ENCODE measurements at regions not wholly inside any gene's neighbourhood (a gene's known extent, or its start where the extent isn't known, plus 50 kb on each side); places are given as distances from the start of the nearest gene placed in this dataset.

DNA sequence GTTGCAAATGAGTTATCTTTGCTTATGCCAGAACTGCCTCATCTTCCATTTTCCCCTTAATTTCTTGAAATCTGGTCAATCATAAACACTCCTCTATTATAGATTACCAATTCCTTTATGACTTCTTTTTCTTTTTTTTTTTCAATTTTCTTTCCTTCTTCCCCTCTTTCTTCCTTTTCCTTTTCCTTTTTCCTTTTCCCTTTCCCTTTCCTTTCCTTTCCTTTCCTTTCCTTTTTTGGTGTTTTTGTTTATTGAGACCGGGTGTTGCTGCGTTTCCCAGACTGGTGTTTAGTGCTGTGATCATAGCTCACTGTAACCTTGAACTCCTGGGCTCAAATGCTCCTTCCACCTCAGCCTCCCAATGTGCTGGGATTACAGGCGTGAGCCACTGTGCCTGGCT lies 151.4 kb upstream of the FOXP2 start:
- TF ChIP-seq EZH2 (IDR thresholded peaks at IDR 0.05; ENCODE audit: insufficient read depth, poor library complexity, severe bottlenecking) (no peak), EZH2phosphoT487 (IDR thresholded peaks at IDR 0.05; ENCODE audit: insufficient read depth, low read depth) (no peak)
